Activated naive CD4-positive, alpha-beta T cell treated with anti-CD3 and anti-CD28 coated beads, Interleukin-2, amount 50 U/mL, for 72 hours (primary cell): ENCODE measurements at regions not wholly inside any gene's neighbourhood (a gene's known extent, or its start where the extent isn't known, plus 50 kb on each side); places are given as distances from the start of the nearest gene placed in this dataset.
"Not testable (repeated sequence)": the region's sequence is repeated elsewhere in the genome, so short reads cannot be mapped to it uniquely, and the experiment has no call there.

Experiments used
- ATAC-seq, 2 donors: fragments of 150-1000 bp; cut with Tn5 transposase; 2 replicates each; pipeline ENCODE4 v1.10.0; 2021; ENCODE audit warnings: mild to moderate bottlenecking in 2 of 2, moderate library complexity in 2 of 2
- DNase-seq, 2 donors: peaks; one replicate each; pipeline ENCODE4 v3.0.0; 2021 to 2022; ENCODE audit warnings: low spot score in 2 of 2
- H3K27ac Mint-ChIP-seq, 2 donors: one replicate each; pipeline ENCODE4 v1.8.0; 2022; ENCODE audit warnings: mild to moderate bottlenecking in 2 of 2, mixed read lengths in 2 of 2
- H3K36me3 Mint-ChIP-seq, 2 donors: one replicate each; pipeline ENCODE4 v1.8.0; 2022; ENCODE audit warnings: mixed read lengths in 2 of 2
- H3K9me3 Mint-ChIP-seq, 2 donors: one replicate each; pipeline ENCODE4 v1.8.0; 2022; ENCODE audit warnings: mixed read lengths in 2 of 2

DNA sequence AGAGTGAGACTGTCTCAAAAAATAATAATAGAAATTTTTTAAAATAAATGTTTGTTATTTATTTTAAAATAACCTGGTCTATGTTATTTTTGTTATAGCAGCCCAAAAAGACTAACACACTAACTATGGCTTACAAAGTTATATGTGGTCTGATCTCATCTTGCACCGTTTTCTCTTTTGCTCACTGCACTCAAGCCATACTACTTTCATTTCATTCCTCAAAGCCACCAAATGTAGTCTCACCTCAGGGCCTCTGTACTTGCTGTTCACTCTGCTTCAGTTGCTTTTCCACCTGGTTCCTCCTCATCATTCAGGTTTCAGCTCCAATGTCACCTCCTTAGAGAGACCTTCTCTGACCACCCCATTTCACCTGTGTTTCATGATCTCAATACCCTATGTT is 55.2 kb upstream of the MDM1 start:
- no peak for DNase-seq
- no peak overlapping the region for H3K27ac Mint-ChIP-seq
- H3K36me3 Mint-ChIP-seq, result peaks cover 5 to 20% of the 10 kb centered on the region in 2 donors
- peak in 1 of 2 donors; percentile 29 for ATAC-seq
- H3K9me3 Mint-ChIP-seq, result peaks cover 6 to 19% of the 10 kb centered on the region in 2 donors

DNA sequence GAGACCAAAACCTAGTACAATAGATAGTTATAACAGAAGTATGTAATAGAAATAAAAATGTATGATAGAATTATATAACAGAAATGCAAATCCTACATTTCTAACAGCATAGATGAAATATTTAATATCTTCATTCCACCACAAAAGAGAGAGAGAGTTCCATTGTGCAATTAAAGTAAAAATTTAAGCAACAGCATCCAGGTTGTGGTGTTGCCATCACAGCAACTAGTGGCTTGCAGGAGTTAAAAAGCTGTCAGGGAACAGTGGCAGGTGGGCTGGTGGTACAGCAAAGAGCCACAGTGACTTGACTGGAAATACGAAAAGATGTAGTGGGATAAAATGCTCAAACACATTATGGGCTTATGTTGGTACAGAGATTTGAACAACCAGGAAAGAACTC is 57.1 kb upstream of the MDM1 start:
- DNase-seq, result no peak
- ATAC-seq, result no peak
- H3K27ac Mint-ChIP-seq, result peak overlapping the region in 1 of 2 donors; percentile 58
- H3K36me3 Mint-ChIP-seq, result peaks cover 5 to 12% of the 10 kb centered on the region in 2 donors
- peaks cover 0 to 11% of the 10 kb centered on the region in 2 donors for H3K9me3 Mint-ChIP-seq

DNA sequence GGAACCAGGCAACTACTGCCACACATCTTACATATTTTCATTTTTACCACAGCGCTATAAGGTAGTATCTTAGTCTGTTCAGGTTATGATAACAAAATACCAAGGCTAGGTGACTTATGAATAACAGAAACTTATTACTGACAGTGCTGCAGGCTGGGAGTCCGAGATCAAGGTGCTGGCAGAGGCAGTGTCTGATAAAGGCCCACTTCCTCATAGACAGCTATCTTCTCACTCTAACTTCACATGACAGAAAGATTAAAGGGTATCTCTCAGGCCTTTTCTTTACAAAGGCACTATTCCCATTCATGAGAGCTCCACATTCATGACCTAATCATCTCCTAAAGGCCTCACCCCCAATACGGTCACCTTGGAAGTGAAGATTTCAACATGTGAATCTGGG is 59.8 kb upstream of the MDM1 start:
- ATAC-seq (no peak), DNase-seq (no peak)
- Mint-ChIP-seq H3K36me3 (peaks cover 0 to 12% of the 10 kb centered on the region in 2 donors), H3K27ac (no peak overlapping the region), H3K9me3 (peaks cover 2 to 14% of the 10 kb centered on the region in 2 donors)

DNA sequence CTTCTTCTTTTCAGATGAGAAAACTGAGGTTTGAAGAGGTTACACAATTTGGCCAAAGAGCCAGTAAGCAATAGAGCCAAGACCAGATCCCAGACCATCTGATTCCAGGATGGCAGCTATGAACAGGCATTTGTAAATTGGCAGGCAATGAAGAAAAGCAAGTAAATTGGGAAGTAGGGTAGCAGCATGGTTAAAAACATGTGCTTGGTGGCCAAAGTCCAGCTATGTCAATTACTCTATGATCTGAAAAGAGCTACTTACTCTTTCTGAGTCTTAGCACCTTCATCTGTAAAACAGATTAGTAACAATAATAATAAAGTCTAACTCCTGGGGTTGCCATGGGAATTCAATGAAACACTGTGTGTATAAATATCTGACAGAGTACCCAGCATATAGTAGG is 60.2 kb upstream of the MDM1 start:
- Mint-ChIP-seq H3K36me3 (peaks cover 0 to 12% of the 10 kb centered on the region in 2 donors), H3K9me3 (peaks cover 3 to 17% of the 10 kb centered on the region in 2 donors), H3K27ac (no peak overlapping the region)
- DNase-seq, result no peak
- ATAC-seq, result no peak

DNA sequence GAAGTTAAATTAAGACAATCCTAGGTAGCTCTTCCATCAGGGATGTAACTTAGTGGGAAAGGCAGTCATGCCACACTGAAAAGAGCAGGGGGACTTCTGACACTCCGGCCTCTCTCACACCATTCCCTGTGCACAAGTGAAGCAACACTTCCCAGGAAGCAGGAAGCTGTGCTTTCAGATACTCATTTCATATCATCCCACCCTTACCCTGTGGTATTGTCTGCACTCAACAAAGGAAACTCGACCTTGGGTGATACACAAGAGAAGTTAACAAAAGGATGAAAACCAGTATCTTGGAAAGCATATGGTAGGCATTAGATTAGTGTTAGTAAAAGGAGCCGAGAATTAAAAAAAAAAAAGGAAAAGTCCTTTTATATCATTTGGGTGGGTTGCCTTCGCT is 61.3 kb upstream of the MDM1 start:
- H3K27ac Mint-ChIP-seq, result no peak overlapping the region

DNA sequence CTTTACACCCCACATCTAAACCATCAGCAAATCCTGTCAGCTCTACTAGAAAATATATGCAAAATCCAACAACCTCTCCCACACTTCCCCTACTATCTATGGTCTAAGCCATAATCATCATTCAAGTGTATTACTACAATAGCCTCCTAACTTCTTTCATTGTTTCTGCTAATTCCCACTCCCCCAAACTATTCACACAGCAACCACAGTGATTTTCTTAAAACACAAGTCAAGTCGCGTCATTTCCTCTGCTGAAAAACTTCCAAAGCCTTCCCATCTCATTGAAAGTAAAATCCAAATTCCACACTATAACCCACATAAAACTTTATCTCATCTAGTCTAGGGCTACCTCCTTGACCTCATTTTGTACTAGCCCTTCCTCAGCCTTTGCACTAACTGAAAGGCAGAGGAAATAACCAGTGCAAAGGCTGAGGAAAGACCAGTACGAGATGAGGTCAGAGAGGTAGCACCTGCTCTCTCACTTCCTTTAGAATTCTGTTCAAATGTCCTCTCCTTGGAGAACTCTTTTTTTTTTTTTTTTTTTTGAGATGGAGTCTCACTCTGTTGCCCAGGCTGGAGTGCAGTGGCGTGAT is 65.5 kb upstream of the MDM1 start:
- ATAC-seq, result no peak
- no peaks in the 10 kb centered on the region for H3K36me3 Mint-ChIP-seq
- no peak overlapping the region for H3K27ac Mint-ChIP-seq
- H3K9me3 Mint-ChIP-seq, result peaks cover 3 to 15% of the 10 kb centered on the region in 2 donors
- DNase-seq, result no peak

More for the DNA sequence above, 61.3 kb upstream of the MDM1 start:
- ATAC-seq (no peak), DNase-seq (no peak)
- Mint-ChIP-seq H3K36me3 (peaks cover 0 to 12% of the 10 kb centered on the region in 2 donors), H3K9me3 (peaks cover 3 to 18% of the 10 kb centered on the region in 2 donors)

DNA sequence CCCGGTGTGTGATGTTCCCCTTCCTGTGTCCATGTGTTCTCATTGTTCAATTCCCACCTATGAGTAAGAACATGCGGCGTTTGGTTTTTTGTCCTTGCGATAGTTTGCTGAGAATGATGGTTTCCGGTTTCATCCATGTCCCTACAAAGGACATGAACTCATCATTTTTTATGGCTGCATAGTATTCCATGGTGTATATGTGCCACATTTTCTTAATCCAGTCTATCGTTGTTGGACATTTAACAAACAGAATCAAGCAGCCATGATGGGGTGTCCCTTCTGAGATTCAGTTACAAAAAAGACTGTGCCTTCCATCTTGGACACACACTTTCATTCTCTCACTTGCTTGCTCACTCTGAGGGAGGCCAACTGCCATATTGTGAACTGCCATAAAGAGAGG is 66.5 kb upstream of the MDM1 start:
- DNase-seq, ATAC-seq, H3K36me3 Mint-ChIP-seq, H3K27ac Mint-ChIP-seq: not testable (repeated sequence)
- H3K9me3 Mint-ChIP-seq, result peaks cover 3 to 15% of the 10 kb centered on the region in 2 donors

DNA sequence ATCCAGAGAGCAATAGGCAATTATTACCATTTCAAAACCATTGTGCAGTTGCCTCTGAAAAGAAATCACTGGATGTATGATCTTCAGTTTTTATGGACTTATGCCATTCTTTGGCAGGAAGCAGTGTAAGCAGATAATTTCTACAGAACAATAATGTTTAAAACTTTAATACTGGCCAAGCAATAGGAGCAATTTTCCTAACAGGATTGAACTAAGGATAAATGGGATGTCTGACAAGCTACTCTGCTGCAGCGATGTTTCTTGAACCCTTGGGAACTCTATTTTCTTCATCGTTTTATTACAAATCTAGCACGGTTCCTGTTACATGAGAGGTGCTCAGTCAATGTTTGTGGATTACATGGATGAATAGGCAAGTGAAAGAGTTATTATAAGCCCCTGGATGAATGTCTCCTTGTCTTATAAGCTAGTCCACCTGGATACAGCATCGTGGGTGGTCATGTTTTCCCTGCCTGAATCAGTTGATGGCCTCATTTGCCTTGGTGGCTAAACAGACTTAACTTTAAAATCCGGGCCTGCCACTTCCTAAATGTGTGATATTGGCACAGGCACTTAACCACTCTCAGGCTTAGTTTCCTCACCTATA is 68.2 kb upstream of the MDM1 start:
- Mint-ChIP-seq H3K27ac (no peak overlapping the region), H3K9me3 (peaks cover 3 to 15% of the 10 kb centered on the region in 2 donors), H3K36me3 (no peaks in the 10 kb centered on the region)
- DNase-seq (no peak), ATAC-seq (no peak)

DNA sequence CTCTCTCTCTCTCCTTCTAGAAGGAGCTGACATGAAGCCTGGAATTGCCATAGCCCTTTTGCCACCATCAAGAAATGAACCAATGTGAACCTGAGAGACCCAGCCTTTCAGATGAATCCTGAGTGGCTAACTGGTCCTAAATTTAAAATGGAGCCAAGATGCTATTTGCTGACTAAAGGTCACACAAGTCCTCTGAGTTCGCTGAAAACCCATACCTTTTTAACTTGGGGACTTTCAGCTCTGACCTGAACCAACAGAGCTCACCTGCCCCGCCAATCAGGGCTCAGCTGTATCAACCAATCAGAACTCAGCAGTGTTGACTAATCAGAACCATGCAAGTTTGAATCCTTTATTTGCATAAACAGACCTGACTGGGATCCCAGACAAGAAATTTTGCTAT is 70.3 kb upstream of the MDM1 start:
- H3K27ac Mint-ChIP-seq, result no peak overlapping the region
- H3K36me3 Mint-ChIP-seq, result no peaks in the 10 kb centered on the region
- DNase-seq (no peak), ATAC-seq (no peak)
- H3K9me3 Mint-ChIP-seq, result peaks cover 0 to 7% of the 10 kb centered on the region in 2 donors

DNA sequence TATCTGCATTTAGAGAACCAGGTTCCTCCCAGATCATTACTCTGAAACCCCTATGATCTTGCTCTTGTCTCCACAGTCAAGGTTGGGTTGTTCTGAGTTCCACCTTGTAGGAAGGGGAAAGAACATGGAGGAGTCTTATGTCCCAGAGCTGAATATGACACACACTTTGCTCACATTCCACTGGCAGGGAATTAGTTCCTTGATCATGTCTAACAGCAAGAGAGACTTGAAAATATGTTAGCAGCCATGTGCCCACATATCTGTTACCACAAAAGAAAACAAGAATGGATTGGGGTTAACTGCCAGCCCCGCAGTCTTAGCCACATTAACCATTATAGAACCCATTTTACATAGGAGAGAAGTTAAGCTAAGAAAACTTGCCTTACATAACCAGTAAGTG is 71.1 kb upstream of the MDM1 start:
- H3K27ac Mint-ChIP-seq, result no peak overlapping the region
- no peak for DNase-seq
- no peaks in the 10 kb centered on the region for H3K36me3 Mint-ChIP-seq
- H3K9me3 Mint-ChIP-seq, result peaks cover 0 to 3% of the 10 kb centered on the region in 2 donors
- ATAC-seq, result no peak

DNA sequence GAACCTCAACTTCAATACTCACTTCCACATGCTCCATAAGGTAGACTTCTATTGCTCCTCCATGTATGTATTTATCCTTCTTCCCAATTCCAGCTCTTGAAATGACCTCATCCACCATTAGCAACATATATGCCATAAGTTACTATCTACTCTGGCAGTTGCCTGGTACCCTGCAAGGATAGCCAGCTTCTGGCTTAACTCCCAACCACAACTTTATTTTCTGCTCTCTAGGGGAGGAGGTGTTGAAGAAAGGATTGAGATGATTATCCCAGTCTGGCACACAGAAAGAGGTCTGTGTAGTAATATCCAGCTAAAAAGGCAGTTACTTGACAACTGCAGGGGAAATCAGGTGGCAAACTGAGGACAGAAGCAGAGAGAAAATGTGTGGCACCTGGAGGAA is 71.5 kb upstream of the MDM1 start:
- no peak overlapping the region for H3K27ac Mint-ChIP-seq
- no peaks in the 10 kb centered on the region for H3K36me3 Mint-ChIP-seq

DNA sequence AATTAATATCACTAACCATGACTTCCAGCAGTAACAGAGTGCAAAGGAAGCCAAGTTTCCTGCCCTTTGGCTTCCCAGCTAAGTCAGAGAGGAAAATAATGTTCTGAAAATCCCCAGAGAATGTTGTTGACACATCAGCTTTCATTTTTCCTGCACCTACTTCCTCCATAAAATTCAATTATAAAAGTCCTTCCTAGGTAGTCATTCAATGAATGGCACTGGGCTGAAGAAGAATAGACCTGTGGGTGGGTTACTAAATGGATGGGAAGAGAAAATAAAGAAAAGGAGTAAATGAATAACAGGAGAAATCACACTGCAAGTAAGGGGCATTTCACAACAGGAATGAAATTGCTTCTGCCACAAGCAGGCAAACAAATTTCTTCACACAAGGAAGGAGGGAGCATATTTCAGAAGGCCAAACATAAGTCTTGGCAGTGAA is 73.2 kb upstream of the MDM1 start:
- Mint-ChIP-seq H3K9me3 (no peaks in the 10 kb centered on the region), H3K27ac (no peak overlapping the region), H3K36me3 (no peaks in the 10 kb centered on the region)
- ATAC-seq (no peak), DNase-seq (no peak)

More for the DNA sequence above, 71.5 kb upstream of the MDM1 start:
- DNase-seq (no peak), ATAC-seq (no peak)
- H3K9me3 Mint-ChIP-seq, result peaks cover 0 to 3% of the 10 kb centered on the region in 2 donors

DNA sequence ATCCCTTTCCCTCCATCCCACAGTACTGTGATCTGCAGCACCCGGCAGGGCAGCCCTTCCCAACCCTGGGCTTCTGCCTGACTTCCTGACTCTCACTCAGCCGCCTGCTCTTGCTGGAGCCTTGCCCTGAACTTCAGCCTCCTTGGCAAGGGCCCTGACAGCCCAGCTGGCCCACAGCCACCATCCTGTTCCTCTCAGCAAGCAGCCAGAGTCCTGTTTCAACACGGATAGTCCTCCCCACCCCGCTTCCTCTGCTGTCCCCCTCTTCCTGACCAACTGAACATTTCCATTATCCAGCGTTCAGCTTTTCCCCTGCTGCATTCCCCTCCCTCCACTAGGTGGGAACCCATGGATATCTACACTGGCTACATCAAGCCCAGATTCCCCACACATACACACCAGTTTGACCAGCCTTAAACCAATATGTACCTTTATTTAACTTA is 74.0 kb upstream of the MDM1 start:
- no peak for DNase-seq
- Mint-ChIP-seq H3K36me3 (no peaks in the 10 kb centered on the region), H3K27ac (peak overlapping the region in 1 of 2 donors; percentile 56), H3K9me3 (no peaks in the 10 kb centered on the region)
- ATAC-seq, result no peak

DNA sequence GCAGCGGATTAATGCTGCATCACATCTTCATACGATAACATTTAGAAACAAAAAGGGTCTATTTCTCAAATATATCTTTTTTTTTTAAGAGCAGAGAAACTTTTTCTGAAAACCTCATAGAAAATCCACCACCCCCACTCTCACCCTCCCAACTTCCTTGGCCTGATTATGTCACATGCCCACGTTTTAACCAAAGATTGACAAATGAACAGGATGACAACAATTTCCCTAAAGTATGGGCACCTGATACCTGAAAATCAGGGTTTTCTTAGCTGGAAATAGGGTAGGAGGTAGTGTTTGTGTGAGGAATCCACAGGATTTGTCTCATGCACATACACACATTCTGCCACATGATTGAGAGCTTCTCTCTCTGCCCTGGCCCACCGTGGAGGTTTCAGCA is 74.7 kb upstream of the MDM1 start:
- H3K27ac Mint-ChIP-seq, result no peak overlapping the region
- no peak for DNase-seq
- no peaks in the 10 kb centered on the region for H3K36me3 Mint-ChIP-seq
- no peaks in the 10 kb centered on the region for H3K9me3 Mint-ChIP-seq
- no peak for ATAC-seq

DNA sequence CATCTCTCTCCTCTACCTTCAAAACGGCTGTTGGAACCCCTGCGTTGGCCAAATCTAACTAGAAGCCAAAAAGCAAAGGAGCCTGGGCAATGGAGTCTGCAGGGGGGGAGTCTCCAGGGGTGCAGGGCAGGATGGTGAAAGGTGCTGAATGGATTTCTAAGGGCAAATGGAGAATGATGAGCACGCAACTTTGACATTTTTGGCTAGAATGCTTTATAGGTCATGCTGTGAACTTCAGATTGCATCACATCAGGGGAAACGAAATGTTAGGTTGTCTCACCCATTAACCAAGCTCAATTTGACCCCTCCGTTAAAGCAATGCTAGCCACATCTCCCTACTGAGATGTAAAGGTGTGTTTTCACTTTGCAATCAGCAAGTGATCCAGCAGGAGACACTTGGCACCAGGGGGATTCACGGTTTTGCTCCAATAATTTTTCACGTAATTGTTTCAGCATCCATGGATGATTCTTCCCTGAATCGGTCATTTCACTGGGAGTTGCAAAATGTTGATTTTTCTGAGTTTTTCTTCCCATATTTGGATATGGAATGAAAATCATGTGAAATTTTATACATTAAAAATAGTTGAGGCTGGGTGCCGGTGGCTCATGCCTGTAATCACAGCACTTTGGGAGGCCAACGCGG is 78.0 kb upstream of the MDM1 start:
- H3K27ac Mint-ChIP-seq, result no peak overlapping the region
- DNase-seq (no peak), ATAC-seq (no peak)
- H3K36me3 Mint-ChIP-seq, result no peaks in the 10 kb centered on the region
- H3K9me3 Mint-ChIP-seq, result no peaks in the 10 kb centered on the region

DNA sequence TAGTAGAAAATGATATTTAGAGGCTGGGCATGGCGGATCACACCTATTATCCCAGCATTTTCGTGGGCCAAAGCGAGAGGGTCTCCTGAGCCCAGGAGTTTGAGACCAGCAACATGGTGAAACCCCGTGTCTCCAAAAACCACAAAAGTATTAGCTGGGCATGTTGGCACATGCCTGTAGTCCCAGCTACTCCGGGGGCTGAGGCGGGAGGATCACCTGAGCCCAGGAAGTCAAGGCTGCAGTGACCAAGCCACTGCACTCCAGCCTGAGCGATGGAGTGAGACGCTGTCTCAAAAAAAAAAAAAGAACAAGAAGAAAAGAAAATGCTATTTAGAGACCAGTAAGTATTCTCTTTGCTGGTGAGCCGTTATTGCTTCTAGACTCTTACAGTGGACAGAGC is 79.2 kb upstream of the MDM1 start:
- H3K36me3 Mint-ChIP-seq, result no peaks in the 10 kb centered on the region
- peak overlapping the region in 1 of 2 donors; percentile 72 for H3K27ac Mint-ChIP-seq
- DNase-seq (no peak), ATAC-seq (no peak)
- no peaks in the 10 kb centered on the region for H3K9me3 Mint-ChIP-seq

DNA sequence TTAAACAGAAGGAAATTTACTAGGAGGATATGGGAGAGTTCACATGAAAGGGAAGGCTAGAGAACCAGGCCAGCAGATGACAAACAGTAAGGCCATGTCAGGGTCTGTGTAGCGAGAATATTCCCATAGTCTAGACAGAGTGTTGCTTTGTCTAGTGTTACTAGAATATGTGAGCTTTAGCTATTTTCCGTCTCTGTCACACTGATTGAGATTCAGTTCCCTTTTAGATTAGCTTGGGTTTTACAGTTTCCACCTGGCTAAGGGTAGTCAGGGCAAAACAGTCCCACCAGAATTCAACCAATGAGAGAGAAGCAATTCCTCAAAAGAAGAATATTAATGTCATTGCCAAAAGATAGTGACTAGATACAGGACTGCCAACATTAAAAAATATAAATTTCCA is 82.8 kb upstream of the MDM1 start:
- ATAC-seq (no peak), DNase-seq (no peak)
- no peak overlapping the region for H3K27ac Mint-ChIP-seq
- H3K36me3 Mint-ChIP-seq, result peaks cover 0 to 4% of the 10 kb centered on the region in 2 donors
- H3K9me3 Mint-ChIP-seq, result no peaks in the 10 kb centered on the region

DNA sequence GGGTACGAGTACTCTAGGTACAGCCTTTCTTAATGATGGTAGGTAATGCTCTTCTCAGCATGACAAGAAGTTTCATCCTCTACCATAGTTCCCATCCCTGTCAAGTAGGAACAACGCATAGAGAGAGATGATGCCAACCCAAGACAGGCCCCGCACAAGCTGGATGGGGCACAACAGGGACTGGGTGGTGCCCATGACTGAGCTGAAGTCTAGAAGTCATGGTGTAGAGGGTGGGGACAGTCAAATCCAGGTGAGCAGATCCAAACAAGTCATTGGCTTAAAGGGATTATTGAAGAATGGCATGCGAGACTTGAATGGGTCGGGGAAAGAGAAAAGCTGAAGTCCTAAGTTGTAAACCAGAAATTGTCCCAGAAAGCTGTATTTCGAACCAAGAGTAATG is 84.2 kb upstream of the MDM1 start:
- Mint-ChIP-seq H3K9me3 (no peaks in the 10 kb centered on the region), H3K27ac (no peak overlapping the region), H3K36me3 (peaks cover 0 to 4% of the 10 kb centered on the region in 2 donors)
- no peak for ATAC-seq
- DNase-seq, result no peak
